ENCODE measurements at regions not wholly inside any gene's neighbourhood (a gene's known extent, or its start where the extent isn't known, plus 50 kb on each side); places are given as distances from the start of the nearest gene placed in this dataset.

DNA sequence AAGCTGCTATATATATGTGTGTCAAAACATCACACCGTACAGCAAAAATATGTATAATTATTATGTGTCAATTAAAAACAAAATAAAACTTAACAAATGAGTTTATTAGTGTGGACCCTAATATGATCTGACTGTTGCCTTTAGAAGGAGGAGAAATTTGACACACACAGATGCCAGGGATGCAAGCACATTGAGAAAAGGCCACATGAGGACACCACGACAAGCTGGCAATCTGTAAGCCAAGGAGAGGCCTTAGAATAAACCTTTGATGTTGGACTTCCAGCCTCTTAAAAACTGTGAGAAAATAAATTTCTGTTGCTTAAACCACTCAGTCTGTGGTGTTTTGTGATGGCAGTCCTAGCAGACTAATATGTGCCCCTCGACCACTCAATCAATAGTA, 214.7 kb downstream of the KCNS3 start:
- DNase-seq (ENCODE audit: low spot score), result no peak
- FAIRE-seq, result no peak

DNA sequence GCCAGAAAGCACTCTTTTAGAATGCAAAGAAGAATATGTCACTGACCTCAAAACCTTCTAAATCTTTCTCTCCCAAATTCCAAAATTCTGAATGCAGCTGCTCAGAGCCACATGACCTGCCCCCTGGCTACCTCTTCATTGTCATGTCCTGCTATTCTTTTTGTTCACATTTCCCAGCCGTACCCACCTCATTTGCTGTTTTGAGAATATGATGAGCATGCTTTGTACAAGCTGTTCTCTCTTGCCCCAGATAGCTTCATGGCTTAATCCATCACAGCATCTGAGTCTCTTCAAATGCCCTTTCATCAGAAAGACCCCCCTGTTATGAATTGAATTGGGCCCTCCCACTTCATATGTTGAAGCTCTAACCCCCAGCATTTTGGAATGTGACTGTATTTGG, 214.3 kb downstream of the KCNS3 start:
- FAIRE-seq (no peak), DNase-seq (ENCODE audit: low spot score) (no peak)

DNA sequence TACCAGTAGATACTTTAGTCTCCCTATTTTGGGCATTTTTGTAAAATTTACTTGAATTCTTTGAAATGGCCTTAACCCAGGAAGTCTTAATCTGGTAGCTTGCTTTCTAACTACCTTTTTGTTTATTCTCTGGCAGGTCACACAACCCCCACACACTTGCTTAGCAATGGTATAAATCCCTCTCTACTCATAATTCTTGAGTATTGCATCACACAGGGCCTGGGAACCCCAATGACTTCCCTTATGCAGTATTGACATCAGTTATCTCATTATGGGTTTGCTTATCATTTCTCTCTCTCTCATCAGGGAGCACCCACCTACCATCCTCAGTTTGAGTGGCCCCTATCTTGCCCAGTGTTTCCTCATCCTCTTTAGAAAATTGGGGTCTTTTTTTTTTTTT, 207.1 kb downstream of the KCNS3 start:
- no peak for FAIRE-seq
- DNase-seq (ENCODE audit: low spot score), result no peak

DNA sequence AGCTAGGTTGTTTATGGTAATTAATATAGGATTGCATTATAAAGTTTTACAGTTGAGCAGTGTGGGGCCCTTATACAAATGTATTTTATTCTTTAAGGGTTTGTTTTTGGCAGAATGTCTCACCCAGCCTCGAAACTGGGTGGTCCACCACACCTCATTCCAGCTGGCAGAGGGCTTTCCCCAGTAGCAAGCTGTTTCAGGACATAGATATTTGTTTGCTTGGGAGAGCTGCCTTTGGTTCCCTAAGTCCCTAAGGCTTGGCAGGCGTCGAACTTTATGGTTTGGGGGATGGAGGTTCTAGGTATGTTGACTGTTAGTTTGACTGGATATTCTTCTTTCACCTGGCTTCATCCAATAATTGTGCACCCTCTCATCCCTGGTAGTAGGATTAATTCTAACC, 205.9 kb downstream of the KCNS3 start:
- FAIRE-seq (no peak), DNase-seq (ENCODE audit: low spot score) (no peak)

DNA sequence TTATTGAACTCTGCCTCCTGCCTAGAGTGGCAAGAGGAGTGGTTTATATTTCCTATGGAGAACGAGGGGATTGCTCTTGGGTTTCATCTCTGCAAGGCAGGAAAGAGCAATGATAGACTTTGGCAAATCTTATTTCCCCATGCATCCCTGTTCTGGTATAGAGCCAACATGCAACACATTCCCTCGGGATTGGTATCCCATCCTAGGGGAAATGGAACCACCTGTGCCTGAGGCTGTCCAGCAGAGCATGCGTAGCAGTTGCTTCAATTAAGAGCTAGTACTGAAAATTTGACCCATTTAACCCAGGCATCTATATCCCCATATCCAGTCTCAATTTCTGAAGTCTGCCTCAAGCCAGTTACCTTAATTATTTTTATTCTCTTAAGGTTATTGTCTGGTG, 205.3 kb downstream of the KCNS3 start:
- FAIRE-seq (no peak), DNase-seq (ENCODE audit: low spot score) (no peak)

DNA sequence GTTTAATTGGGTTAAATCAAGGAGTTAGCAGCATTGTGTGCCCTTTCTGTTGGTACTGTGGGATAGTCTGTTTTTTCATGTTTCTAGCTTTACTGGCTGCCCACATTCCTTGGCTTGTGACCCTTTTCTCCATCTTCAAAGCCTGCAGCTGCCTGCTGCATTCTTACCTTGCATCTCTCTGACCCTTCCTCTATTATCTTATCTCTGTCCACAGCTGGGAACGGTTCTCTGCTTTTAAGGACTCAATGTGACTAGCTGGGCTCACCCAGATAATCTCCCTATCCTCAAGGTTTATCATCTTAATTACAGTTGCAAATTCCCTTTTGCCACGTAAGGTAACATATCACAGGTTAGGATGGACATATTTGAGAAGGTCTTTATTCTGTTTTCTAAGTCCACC, 199.7 kb downstream of the KCNS3 start:
- DNase-seq (ENCODE audit: low spot score) (no peak), FAIRE-seq (no peak)

DNA sequence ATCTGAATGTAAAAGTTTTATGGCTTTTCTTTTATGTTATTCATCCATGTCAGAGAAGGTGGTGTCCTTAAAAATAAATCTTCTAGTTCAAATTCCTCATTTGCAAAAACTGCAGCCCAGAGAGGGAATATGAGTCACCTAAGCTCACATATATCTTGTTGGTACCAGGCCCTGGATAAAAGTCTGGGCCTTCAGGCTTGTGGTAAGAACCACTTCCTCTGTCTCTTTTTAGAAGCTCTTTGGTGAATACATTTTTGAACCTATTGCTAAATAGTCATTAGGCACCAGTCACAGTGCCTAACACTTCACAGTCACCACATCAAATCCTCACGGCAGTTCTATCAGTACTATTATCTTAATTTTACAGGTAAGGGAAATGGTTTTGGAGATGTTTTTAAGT, 199.2 kb downstream of the KCNS3 start:
- FAIRE-seq (peak; percentile 64), DNase-seq (ENCODE audit: low spot score) (peak; percentile 55)

DNA sequence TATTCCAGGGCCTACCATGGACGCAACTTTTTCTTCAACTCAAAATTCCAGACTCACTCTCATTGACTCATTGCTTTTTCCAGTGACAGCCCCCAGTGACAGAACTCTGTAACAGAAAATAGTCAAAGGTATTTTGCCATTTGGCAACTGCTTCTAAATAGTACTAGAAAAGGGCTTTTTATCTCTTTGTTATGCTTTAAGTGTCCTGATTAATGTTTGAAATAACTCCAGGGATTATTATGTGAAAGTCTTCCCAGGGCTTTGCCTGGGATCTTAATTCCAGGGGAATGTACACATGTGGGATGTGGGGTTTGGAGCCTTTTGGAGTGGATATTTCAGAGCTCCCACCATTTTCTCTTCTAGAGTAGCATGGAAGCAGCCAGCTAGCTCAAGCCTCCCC, 198.8 kb downstream of the KCNS3 start:
- no peak for DNase-seq (ENCODE audit: low spot score)
- FAIRE-seq, result no peak

DNA sequence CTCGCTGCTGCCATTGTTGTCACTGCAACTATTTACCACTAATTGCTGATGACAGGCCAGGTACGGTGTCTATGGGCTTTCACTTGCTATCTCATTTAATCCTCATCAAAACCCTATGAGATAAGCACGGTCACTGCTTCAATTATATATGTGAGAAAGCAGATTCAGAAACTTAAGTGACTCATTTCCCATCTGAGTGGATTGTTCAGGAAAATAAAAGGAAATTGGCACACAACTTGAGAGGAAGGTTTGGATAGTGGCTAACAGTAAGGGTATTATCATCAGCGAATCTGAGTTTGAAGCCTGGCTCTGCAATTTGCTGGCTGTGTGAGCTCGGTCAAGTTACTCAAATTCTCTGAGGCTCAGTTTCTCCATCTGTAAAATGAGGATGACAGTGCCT, 196.0 kb downstream of the KCNS3 start:
- no peak for FAIRE-seq
- DNase-seq (ENCODE audit: low spot score), result no peak

DNA sequence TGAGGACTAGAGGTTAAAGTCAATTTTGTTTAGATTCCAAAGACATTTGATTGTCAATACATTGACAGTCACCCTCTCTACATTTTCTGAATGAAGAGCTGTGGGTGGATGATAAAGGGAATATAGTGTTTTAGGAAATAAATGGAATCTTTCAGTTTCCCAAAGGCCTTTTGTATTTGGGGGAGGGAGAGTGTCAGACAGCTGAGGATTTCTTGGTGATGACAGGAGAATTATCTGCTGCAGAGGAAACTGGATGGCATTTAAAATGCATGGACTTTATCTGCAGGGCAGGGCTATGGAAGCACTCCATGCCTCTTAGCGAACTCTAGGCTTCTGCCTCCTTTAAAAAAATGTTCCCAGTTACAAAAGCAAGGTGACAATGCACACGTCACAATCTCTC, 195.1 kb downstream of the KCNS3 start:
- DNase-seq (ENCODE audit: low spot score) (no peak), FAIRE-seq (no peak)

DNA sequence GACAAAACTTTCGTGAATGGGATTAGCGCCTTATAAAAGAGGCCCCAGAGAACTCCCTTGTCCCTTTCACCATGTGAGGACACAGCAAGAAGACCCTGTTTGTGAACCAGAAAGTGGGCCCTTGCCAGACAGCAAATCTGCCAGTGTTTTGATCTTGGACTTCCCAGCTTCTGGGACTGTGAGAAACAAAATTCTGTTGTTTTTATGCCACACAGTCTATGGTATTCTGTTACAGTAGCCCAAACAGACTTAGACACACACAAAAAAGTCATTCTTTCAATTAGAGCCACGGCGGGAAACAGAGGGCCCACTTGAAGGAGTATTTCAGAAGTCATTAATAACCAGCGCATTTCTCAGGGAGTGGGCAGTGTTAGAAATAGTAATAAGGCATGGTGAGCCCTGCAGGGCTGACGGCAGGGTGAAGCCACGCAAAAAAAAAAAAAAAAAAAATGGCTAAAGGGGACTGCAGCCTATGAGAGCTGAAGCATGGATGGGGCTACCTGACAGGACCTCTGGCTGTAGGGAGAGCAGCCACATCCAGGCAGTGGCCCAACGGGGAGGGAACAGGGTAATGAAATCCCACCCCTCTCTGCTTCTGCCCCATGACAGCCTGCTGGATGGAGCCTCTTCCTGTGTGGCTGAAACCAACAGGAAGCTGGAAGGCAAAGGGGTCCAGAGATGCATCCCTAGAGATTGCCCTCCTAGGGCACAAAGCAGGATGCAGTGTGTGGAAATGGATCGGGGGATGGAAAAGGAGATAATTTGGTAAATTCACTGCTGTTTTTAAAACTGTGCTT, 189.3 kb downstream of the KCNS3 start:
- FAIRE-seq (no peak), DNase-seq (ENCODE audit: low spot score) (no peak)

DNA sequence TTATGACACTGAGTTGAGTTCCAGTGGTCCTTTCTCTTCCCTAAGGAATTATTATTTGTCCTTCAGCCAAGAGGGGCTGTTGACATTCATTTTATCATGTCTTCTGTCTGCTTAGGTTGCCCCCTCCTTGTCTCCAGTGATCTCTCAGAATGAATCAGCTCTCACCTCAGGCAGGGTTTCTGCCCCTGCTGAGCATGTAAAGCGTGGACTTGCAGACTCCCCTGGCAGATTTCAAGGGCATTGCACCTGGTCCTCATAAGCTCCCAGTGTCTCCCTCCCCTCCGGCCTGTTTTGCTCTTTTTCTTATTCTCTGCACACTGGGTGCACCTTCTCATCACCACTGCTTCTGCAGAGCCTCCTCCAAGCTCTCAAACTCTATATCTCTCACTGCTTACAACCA, 188.4 kb downstream of the KCNS3 start:
- no peak for FAIRE-seq
- no peak for DNase-seq (ENCODE audit: low spot score)

DNA sequence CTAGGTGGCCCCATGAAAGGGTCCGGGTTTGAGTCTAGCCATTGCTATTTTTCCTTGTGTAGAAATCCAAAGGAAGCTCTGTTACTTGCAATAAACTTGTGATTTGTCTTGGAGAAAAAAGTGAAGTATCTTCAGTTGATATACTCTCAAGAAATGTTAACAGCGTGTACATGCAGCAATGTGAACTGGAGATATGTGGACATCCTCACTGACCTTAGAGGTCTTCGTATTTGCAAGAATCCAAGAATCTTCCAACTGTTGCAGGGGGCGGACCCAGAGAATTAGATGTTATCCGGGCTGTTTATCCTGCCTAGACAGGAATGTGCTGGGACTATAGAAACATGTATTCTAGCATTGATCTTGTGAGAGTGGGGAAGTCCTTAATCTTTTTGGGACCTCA, 187.6 kb downstream of the KCNS3 start:
- DNase-seq (ENCODE audit: low spot score), result no peak
- no peak for FAIRE-seq

DNA sequence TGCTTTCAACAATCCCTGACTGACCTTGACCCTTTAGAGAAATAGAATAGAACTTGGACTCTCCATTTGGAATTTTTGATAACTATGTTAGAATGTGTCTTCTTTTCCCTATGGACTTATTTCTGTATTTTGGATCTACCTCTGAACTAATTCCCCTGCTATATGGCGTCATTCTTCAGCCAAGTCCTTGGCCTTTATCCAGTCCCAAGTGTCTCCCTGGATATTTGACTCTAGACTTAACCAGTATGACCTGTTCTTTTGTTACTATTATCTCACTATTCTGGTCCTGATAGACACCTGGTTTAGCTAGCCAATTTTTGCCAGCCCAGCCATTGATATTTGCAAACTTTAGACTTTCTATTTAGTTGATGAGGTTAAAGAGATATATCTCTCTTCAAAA, 186.8 kb downstream of the KCNS3 start:
- FAIRE-seq, result no peak
- no peak for DNase-seq (ENCODE audit: low spot score)

DNA sequence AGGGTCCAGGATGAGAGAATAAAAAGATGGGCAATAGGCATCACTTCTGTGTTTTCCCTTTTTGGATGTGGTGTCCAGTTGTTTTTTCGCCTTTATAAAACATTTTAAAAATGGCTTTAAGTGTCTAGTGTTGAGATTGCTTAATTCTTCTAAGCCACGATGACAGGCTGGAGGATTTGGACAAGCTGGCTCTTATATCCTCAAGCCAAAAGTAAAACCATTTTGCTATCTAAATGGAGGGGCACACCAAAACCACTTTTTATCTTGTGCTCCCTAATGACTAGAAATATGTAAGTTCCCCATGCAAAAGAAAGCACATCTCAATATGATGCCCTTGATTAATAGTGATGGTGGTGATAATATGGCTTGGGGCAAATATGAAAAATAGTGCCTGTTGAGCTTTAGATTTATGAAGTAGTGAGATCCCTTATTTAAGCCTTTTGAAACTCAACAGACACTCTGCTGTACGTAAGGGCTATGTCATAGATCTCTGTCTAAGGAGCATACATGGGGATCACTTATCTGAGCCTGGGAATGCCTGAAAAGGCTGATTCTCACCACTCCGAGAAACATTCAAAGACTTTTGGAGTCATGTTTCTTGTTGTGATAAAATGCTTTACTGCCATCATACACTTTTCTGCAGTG, 185.5 kb downstream of the KCNS3 start:
- DNase-seq (ENCODE audit: low spot score), result no peak
- no peak for FAIRE-seq

DNA sequence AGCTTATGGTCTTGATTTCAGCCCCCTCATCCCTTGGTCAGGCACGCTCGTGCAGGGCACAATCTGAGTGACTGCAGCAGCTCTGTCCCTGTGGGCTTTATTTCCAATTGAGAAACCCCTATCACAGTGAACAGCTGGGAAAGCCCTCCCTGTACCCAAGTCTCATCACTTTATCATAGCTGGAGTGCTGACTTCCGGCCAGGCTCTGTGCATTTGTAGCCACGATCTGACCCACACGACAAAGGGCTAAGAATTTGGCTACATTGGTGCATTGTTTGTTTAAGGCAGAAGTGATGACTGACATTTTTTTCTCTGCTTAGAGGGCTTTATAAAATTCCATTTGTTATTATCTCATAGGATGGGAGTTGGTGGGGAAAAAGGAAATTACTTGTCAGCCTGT, 184.4 kb downstream of the KCNS3 start:
- DNase-seq (ENCODE audit: low spot score) (no peak), FAIRE-seq (no peak)

DNA sequence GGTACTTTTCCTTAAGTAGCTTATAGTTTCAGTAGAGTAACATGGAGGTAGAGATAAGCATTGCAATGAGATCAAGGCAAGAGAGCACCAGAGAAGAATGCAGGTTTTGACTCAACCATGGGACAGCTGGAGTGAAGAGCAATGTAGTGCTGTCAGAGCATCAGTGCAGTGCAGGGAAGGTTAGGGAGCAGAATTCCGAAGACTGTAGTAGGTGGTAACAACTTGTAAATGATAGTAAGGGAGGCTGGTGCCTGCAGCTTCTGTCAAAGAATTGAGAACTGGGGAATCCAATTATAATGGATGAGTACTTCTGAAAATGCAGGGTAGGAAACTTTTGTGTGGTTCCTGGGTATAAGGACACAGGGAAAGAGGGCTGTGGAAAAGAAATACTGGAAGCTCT, 183.2 kb downstream of the KCNS3 start:
- FAIRE-seq (no peak), DNase-seq (ENCODE audit: low spot score) (no peak)

DNA sequence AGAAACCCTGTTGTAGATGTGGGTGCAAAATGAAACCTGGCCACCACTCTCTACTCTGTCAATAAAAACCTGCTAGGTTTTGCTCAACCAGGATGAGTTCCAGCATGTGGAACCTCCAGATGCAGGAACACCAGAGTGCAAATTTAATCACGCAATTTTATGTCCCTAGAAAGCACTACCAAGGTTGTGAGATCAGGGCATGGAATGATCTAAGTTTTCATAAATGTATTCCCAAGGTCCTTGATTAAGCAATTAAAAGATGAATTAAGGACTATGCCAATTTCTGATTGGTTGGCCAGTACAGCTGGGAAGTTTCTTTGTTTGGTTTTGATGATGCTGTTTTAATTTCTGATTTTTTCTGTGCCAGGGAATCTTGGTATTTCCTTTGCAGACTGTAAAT, 179.2 kb downstream of the KCNS3 start:
- no peak for FAIRE-seq
- DNase-seq (ENCODE audit: low spot score), result no peak

DNA sequence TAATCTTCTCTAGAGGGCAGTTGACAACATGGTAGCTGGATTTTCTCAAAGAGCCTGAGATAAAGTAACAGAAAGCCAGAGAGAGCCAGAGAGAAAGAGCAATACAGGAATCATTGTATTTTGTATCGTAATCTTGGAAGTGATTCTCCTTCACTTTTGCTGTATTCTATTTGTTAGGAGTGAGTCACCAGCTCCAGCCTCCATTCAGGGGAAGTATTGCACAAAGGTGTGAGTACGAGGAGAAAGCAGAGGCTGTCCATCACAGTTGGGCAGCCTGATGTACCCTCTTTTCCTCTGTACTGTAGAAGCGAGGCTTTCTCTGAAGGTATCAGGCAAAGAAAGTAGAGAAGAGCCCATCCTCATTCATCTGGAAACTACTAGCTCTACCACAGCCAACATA, 176.8 kb downstream of the KCNS3 start:
- no peak for DNase-seq (ENCODE audit: low spot score)
- FAIRE-seq, result no peak

DNA sequence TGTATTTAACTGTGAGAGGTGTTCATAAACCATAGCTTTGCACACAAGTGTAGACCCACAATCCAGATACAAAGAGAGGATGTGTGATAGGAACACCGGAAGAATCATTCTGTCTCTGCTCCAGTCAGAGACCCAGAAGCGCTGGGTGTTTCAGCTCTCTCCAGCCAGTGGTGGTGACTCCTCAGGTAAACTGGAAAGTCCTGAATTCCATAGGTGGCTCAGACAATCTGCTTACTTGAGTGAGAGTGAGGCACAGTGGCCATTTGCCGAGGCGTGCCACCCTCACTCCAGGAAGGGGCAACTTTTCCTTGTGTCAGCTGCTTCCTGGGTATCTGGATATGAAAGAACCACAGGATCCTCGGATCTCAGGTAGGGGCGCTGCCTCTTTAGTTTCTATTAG, 171.5 kb downstream of the KCNS3 start:
- no peak for DNase-seq (ENCODE audit: low spot score)
- no peak for FAIRE-seq

DNA sequence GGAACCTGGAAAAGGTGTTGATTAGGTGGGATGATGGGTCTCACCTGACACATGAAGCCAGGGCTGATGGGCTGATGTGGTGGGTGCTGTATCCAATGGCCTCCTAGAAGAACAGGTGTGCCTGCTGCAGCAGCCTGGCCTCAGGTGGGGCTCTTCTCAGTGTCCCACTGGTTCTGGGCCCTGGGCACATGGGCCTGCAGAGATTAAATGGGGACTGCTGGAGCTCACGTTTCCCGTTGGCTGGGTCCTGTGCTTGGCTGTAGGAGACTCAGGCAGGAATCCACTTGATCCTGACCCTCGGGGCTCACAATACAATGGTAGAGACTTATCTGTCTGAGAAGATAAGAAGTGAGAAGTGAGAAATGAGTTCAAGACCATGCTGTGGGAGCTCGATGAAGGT, 170.9 kb downstream of the KCNS3 start:
- DNase-seq (ENCODE audit: low spot score), result no peak
- FAIRE-seq, result no peak

DNA sequence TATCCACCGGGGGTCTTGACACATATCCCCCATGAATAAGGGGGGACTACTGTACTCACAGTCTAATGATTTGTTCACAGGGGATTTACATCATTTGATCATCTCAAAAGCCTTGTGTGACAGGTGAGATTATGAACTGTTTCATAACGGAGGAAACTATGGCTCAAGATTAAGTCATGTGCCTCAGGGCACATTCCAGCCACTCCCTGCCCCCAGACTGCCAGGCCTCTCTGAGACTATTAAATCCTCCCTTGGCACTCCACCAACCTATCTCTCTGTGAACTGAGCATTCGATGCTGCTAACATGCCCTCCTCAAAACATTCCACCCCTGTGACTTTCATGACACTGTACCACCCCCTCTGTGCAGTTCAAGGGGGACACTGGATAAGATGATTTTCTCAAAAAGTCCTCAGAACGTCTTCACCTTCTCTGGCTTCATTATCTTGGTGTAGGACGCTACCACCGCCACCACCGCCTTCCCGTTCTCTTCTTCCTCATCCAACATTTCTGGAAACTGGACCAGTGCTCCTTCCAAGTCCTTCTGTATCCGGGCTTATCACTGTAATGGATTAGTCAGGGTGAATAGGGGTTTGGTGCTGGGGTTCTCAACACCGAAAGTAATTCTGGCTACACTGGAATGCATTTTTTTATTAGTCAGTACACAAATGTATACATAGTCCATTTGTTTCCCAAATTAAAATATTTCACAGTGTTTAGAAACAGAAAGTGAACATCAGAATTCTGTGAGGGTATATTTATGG, 169.6 kb downstream of the KCNS3 start:
- FAIRE-seq (no peak), DNase-seq (ENCODE audit: low spot score) (no peak)

DNA sequence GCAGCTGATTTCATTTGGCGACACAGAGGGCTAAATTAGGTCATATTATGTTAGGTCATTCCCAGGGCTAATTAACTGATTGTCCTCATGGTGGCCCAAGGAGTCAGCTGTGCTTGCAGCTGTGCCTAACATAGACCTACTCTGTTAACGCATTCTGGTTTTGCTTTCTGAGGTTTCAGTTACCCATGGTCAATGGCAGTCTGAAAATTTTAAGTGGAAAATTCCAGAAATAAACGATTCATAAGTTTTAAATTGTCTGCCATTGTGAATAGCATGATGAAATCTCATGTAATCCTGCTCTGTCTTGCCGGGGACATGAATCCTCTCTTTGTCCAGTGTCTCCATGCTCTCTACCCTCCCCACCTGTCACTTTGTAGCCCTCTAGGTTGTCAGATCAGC, 168.7 kb downstream of the KCNS3 start:
- FAIRE-seq (no peak), DNase-seq (ENCODE audit: low spot score) (no peak)
